ENCODE measurements at regions not wholly inside any gene's neighbourhood (a gene's known extent, or its start where the extent isn't known, plus 50 kb on each side); places are given as distances from the start of the nearest gene placed in this dataset.
A peak's percentile ranks its signal among the peaks of the same experiment; 100 is the strongest.

DNA sequence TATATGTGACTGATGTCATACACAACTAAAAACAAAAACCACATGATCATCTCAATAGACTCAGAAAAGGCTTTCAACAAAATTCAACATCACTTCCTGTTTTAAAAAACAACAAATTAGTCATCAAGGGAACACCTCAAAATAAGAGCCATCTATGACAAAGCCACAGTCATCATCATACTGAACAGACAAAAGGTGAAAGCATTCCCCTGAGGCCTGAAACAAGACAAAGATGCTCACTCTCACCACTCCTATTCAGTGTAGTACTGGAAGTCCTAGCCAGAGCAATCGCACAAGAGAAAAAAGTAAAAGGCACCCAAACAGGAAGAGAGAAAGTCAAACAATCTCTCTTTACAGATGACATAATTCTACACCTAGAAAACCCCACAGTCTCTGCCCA lies 893.5 kb upstream of the EDIL3 start:
- no peak overlapping the region for H3K4me3 ChIP-seq
- H3K4me1 ChIP-seq (ENCODE audit: control insufficient read depth, insufficient read depth, low read length) = no peaks in the 10 kb centered on the region
- H2AFZ ChIP-seq (ENCODE audit: control insufficient read depth, low read depth, low read length) = no peak overlapping the region
- ChIA-PET POLR2A (no interaction called here), SMC1A (ENCODE audit: uncharacterized antibody, unreplicated experiment) (no interaction called here), CTCF (interaction anchor here (0.6 kb wide), 1 partner anchor 58 kb away, joined by 3 read pairs; no protein-coding TSS in a partner anchor), RAD21 (ENCODE audit: unreplicated experiment) (no interaction called here)
- H3K9ac ChIP-seq (ENCODE audit: control insufficient read depth, insufficient read depth, low read length) = no peak overlapping the region
- H4K20me1 ChIP-seq (ENCODE audit: control insufficient read depth, insufficient read depth) = no peaks in the 10 kb centered on the region
- in situ Hi-C loops (cut with MboI) = no loop called here
- no peak overlapping the region for H3K4me2 ChIP-seq (ENCODE audit: control insufficient read depth, insufficient read depth)
- no peaks in the 10 kb centered on the region for H3K79me2 ChIP-seq (ENCODE audit: control insufficient read depth, insufficient read depth, low read length)
- peak; percentile 25 for DNase-seq (ENCODE audit: low read depth, low spot score)
- ATAC-seq = peak; percentile 96
- no peak overlapping the region for H3K27ac ChIP-seq (ENCODE audit: control insufficient read depth, insufficient read depth)
- no peaks in the 10 kb centered on the region for H3K9me3 ChIP-seq (replicated peaks; ENCODE audit: control insufficient read depth, insufficient read depth, low read length)
- no TSS peak for BruUV-seq (replicated peaks)
- intact Hi-C loops (cut with micrococcal nuclease; ENCODE audit: unreplicated experiment) = no loop called here
- H3K36me3 ChIP-seq (ENCODE audit: control insufficient read depth in 2 of 2, insufficient read depth in 2 of 2, low read length in 1 of 2) = no peaks in the 10 kb centered on the region
- WGBS (ENCODE audit: insufficient coverage, insufficient replicate concordance, low lambda C conversion rate, missing lambda C conversion rate) = 0% methylated on average over 1 of the region's 1 CpG
- H3K27me3 ChIP-seq (replicated peaks in 1 of 2; ENCODE audit: control insufficient read depth in 2 of 2, insufficient read depth in 2 of 2, low read length in 1 of 2) = no peaks in the 10 kb centered on the region
- no peak for FAIRE-seq
- TF ChIP-seq NFIC (IDR thresholded peaks at IDR 0.05; ENCODE audit: low read depth, low read length) = peak; percentile 34; the same call in 1 of the 2 replicates
- TF ChIP-seq, protein P1, sequence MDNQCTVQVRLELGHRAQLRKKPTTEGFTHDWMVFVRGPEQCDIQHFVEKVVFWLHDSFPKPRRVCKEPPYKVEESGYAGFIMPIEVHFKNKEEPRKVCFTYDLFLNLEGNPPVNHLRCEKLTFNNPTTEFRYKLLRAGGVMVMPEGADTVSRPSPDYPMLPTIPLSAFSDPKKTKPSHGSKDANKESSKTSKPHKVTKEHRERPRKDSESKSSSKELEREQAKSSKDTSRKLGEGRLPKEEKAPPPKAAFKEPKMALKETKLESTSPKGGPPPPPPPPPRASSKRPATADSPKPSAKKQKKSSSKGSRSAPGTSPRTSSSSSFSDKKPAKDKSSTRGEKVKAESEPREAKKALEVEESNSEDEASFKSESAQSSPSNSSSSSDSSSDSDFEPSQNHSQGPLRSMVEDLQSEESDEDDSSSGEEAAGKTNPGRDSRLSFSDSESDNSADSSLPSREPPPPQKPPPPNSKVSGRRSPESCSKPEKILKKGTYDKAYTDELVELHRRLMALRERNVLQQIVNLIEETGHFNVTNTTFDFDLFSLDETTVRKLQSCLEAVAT (IDR thresholded peaks at IDR 0.05) = peak; percentile 70
- TF ChIP-seq RBBP5 (conservative IDR thresholded peaks at IDR 0.05) = no peak
- no peak; a peak in 1 of 4 replicates for TF ChIP-seq BHLHE40 (IDR thresholded peaks at IDR 0.05; ENCODE audit: borderline replicate concordance in 1 of 2, low read depth in 2 of 2, low read length in 1 of 2)
- TF ChIP-seq ATF7 (IDR thresholded peaks at IDR 0.05; ENCODE audit: low read depth) = peak; percentile 92
- TF ChIP-seq MTA2 (IDR thresholded peaks at IDR 0.05; ENCODE audit: low read depth) = peak; percentile 76
- TF ChIP-seq LARP7 (IDR thresholded peaks at IDR 0.05) = no peak
- TF ChIP-seq ZZZ3 (IDR thresholded peaks at IDR 0.05; ENCODE audit: control insufficient read depth, insufficient read length, low read depth) = no peak
- TF ChIP-seq MYC (IDR thresholded peaks at IDR 0.05; ENCODE audit: insufficient read depth, insufficient read length, insufficient replicate concordance, low read length, severe bottlenecking) = no peak
- TF ChIP-seq BACH1 (IDR thresholded peaks at IDR 0.05; ENCODE audit: borderline replicate concordance) = no peak; the same call in 1 of the 2 replicates
- no peak for TF ChIP-seq EZH2 (IDR thresholded peaks at IDR 0.05; ENCODE audit: borderline replicate concordance, control insufficient read depth, low read depth, low read length)
- peak; percentile 39; the same call in 1 of the 2 replicates for TF ChIP-seq BCL11A (IDR thresholded peaks at IDR 0.05; ENCODE audit: low read depth, low read length)
- TF ChIP-seq, protein P2, sequence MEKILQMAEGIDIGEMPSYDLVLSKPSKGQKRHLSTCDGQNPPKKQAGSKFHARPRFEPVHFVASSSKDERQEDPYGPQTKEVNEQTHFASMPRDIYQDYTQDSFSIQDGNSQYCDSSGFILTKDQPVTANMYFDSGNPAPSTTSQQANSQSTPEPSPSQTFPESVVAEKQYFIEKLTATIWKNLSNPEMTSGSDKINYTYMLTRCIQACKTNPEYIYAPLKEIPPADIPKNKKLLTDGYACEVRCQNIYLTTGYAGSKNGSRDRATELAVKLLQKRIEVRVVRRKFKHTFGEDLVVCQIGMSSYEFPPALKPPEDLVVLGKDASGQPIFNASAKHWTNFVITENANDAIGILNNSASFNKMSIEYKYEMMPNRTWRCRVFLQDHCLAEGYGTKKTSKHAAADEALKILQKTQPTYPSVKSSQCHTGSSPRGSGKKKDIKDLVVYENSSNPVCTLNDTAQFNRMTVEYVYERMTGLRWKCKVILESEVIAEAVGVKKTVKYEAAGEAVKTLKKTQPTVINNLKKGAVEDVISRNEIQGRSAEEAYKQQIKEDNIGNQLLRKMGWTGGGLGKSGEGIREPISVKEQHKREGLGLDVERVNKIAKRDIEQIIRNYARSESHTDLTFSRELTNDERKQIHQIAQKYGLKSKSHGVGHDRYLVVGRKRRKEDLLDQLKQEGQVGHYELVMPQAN (conservative IDR thresholded peaks at IDR 0.05) = no peak
- no peak for TF ChIP-seq RELA (IDR thresholded peaks at IDR 0.05; ENCODE audit: borderline replicate concordance, partially characterized antibody)
- peak; percentile 93 for TF ChIP-seq MEF2B (IDR thresholded peaks at IDR 0.05; ENCODE audit: partially characterized antibody, poor library complexity, severe bottlenecking)
- TF ChIP-seq NR2F1 (conservative IDR thresholded peaks at IDR 0.05) = no peak
- TF ChIP-seq MEF2A (IDR thresholded peaks at IDR 0.05; ENCODE audit: insufficient read depth, low read depth, low read length) = no peak
- TF ChIP-seq, protein P3, sequence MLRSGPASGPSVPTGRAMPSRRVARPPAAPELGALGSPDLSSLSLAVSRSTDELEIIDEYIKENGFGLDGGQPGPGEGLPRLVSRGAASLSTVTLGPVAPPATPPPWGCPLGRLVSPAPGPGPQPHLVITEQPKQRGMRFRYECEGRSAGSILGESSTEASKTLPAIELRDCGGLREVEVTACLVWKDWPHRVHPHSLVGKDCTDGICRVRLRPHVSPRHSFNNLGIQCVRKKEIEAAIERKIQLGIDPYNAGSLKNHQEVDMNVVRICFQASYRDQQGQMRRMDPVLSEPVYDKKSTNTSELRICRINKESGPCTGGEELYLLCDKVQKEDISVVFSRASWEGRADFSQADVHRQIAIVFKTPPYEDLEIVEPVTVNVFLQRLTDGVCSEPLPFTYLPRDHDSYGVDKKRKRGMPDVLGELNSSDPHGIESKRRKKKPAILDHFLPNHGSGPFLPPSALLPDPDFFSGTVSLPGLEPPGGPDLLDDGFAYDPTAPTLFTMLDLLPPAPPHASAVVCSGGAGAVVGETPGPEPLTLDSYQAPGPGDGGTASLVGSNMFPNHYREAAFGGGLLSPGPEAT (IDR thresholded peaks at IDR 0.05; ENCODE audit: low read depth) = peak; percentile 36; the same call in 1 of the 2 replicates
- TF ChIP-seq SRF (IDR thresholded peaks at IDR 0.05; ENCODE audit: low read depth in 2 of 2, low read length in 2 of 2) = no peak
- no peak for TF ChIP-seq IRF4 (IDR thresholded peaks at IDR 0.05; ENCODE audit: low read depth, low read length)
- no peak for TF ChIP-seq SUPT20H (IDR thresholded peaks at IDR 0.05; ENCODE audit: borderline replicate concordance, control insufficient read depth, low read depth, low read length)
- TF ChIP-seq TCF12 (IDR thresholded peaks at IDR 0.05; ENCODE audit: low read depth, low read length) = no peak
